GM21423 (cell line): ENCODE measurements at regions not wholly inside any gene's neighbourhood (a gene's known extent, or its start where the extent isn't known, plus 50 kb on each side); places are given as distances from the start of the nearest gene placed in this dataset.

ENCODE experiments used
- ATAC-seq: cut with Tn5 transposase; IDR thresholded peaks from one replicate; pipeline ENCODE4 v1.9.1; 2021; ENCODE audit warnings: mild to moderate bottlenecking, moderate library complexity; ENCODE audit not compliant: unreplicated experiment

- ATAC-seq: no peak
These were observed 133.4 kb upstream of the ACP3 start for GRCh38 chr3:132183811-132184210.

DNA sequence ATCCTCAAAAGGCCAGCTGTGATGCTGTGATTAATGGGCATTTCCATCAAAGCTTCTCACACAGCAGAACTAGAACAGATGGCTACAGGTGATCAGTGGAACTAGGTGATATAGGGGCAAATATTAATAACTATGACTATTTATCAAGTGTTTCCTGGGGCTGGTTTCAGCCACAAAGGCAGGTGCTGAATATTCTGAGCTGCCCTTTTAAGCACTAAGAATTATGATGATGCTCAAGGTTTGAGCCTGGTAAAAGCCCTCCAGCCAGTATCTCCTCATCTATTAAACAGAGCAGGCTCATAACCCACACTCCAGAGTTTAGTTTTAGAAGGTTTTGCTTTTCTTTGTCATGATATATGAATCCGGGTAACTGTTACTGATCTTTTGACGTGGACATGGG, 129.5 kb upstream of the ACP3 start:
- ATAC-seq: no peak

DNA sequence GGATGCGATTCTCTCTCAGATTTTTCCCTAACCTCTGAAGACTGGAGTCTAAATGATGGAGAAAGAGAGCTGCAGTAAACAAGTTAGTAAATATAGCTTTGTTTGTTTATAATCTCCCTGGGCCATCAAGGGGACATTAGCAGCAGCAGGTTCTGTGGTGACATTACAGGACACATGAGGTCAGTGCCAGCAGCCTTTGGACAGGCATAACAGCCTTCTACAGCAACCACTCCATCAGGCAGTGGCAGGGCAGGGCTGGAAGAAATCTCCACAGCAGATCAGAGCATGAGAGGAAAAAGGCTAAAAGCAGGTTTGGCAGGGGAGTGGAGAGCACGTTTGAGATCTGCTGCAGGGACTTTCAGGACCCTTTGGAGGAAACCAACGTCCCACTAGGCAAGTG, 127.6 kb upstream of the ACP3 start:
- no peak for ATAC-seq

DNA sequence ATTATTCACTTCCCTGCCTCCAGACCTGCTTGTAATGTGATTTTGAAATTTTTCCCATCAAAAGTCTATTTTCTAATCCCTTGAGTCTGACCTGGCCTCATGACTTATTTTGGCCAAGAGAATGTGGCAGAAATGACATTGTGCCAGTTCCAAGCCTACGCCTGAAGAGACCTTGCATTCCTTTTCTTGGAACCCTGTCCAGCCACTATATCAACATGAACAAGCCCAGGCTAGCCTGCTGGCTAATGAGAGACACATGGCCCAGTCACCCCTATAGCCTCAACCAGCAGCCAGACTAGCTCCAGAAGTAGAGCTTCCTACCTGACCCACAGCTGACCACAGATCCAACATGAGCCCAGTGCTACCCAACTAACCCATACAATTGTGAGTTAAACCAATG, 121.1 kb upstream of the ACP3 start:
- no peak for ATAC-seq

GRCh38 chr3:132198516-132198915, 118.7 kb upstream of the ACP3 start:
- no peak for ATAC-seq

- no peak for ATAC-seq
These were observed 117.8 kb upstream of the ACP3 start for GRCh38 chr3:132199451-132199850.

GRCh38 chr3:132202586-132202985, 114.6 kb upstream of the ACP3 start:
- ATAC-seq: no peak

- no peak for ATAC-seq
These were observed 113.2 kb upstream of the ACP3 start for GRCh38 chr3:132203889-132204596.

- ATAC-seq: no peak
These were observed 111.6 kb upstream of the ACP3 start for GRCh38 chr3:132205609-132206008.

GRCh38 chr3:132209855-132210254, 107.4 kb upstream of the ACP3 start:
- ATAC-seq: no peak

- no peak for ATAC-seq
These were observed 106.5 kb upstream of the ACP3 start for GRCh38 chr3:132210476-132211346.

DNA sequence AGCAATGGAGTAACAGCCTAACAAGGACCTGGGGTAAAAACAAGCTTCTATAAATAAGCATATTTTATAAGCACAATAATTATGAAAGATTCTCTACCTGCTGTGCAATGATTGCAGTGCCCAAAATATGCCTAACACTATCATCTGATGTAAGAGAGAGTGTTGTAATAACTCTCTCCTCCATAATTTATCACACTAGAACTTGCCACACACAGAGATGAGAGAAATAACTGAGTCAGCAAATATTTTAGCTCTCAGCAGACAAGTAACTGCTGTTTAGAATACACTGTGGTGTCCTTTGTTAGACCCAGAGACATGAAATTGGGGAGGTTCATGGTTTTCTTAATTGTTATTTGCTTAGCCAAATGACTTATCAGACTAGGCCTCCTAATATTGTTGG, 105.3 kb upstream of the ACP3 start:
- ATAC-seq: no peak

DNA sequence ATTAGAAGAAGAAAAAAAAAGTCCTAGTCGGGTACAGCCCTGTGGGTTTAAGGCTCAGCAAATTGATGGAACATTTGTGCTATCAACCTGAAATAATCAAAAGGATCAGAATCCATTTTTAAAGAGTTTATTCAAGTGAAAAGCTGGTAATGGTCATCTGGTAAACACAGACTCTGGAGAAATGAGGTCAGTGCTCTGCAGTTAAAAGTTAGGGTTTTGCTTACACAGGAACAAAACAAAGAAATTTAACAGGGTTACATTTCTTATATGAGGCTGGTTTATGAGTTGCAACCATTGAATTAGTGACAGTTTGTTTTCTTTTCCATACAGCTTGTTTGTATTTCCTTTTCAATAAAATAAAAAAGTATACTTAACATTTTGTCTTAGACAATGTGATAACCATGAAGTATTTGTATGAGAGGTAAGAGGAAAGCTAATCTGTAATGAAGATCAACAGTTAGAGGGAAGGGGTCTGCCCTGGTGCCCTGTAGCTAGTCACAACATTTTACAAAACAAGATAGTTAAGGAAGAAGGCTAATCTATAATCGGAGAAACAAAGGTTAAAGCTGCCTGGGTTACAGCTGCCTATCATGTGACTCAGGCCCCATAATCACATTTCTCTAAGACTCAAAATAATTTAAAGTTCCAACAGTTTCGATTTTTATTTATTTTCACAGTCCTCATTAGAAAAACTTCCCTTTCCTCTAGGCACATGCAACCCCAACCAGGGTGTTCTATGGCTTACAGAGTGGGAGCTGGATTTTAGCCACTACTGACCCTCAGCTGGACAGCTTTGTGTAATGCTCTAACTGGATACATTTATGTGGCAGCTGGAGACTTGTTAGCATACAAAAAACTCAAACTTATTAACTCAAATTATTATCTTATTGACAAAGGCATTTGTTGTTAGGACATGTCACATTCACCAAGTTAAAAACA, 98.1 kb upstream of the ACP3 start:
- no peak for ATAC-seq

DNA sequence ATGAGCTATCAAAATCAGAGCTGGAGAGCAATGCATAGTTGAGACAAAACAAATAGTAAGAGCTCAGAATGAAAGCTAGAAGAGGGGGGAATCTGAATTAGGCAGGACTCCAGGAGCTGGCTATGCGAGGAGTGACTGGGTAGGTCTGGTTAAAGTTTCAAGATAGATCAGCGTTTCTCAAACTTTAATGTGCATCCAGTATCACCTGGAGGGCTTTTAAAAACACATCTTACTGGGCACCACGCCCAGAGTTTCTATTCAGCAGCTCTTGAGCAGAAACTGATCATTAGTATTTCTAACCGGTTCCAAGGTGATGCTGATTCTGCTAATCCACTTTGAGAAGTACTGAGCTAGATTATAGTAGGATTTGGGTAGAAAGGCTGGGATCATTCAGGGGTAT, 96.2 kb upstream of the ACP3 start:
- no peak for ATAC-seq

- no peak for ATAC-seq
These were observed 94.2 kb upstream of the ACP3 start for GRCh38 chr3:132222868-132223538.

DNA sequence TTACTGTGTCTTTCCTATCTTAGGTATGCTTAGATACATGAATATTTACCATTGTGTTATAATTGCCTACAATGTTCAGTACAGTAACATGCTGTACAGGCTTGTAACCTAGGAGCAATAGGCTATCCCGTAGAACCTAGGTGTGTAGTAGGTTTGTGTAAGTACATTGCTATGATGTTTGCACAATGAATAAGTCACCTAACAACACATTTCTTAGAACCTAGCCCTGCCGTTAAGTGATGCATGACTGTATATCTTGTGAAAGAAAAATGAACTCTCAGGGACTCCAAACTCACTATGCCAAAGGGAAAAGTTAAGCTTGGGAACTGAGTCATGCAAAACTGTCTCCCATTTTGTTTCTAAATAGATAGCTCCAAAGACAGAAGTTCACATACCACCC, 91.5 kb upstream of the ACP3 start:
- no peak for ATAC-seq

- no peak for ATAC-seq
These were observed 88.3 kb upstream of the ACP3 start for GRCh38 chr3:132228923-132229322.

GRCh38 chr3:132229641-132230040, 87.6 kb upstream of the ACP3 start:
- no peak for ATAC-seq

DNA sequence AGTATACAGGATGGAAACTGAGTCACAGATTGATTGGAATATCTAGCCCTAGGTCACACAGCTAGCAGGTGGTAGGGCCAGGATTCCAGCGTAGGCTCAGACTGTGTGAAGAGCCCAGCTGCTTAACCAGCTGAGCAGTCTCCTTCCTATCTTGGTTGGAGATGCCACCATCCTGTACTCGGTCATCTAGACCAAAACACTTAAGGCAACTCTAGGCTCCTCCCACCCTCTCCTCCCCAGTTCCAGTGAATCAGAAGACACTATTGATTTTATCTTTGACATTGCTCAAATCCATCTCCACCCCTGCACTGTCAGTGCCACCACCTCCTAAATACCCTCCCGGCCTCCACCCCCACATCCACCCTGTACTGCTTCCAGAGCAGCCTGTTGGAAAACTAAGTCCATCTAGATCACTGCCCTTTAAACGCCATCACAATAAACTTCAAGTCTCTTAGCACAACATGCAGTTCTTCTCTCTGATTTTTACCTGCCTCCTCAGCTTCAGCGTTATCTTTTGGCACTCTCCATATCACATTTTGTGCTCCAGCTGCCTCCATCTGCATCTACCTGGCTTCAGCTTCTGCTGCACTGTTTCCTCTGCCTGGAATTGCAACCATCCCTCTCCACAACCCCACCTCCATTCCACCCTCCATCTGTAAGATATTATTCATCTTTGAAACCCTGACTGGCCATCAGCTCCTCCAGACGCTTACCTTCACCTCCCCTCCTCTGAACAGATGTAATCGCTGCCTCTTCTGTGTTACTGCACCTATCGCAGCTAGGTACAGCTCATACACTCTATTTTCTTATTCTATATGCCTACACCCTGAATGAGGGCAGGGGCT, 86.8 kb upstream of the ACP3 start:
- ATAC-seq: no peak

DNA sequence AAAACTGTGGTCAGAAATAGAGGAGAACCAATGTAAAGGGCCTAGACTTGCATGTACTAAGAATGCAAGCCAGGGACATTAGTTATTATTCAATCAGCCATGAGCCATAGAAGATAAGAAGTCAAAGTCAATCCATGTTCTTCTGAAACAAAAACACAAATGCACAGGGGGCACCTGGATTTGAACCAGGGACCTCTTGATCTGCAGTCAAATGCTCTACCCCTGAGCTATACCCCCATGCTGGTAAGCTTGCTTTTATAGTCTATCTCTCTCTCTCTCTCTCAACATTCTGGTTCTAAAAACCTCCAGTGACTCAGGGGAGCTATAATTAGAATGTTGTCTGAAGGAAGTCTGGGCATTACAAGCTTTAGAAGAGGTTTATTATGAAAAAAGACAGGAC, 85.6 kb upstream of the ACP3 start:
- ATAC-seq: no peak
